Neural progenitor cell (in vitro differentiated cells): ENCODE measurements at regions not wholly inside any gene's neighbourhood (a gene's known extent, or its start where the extent isn't known, plus 50 kb on each side); places are given as distances from the start of the nearest gene placed in this dataset.

Experiments used
- DNase-seq: peaks from one replicate; pipeline ENCODE4 v3.0.0-alpha.2; 2016; ENCODE audit warnings: low spot score
- H2AFZ ChIP-seq: fragments of 200-600 bp; sonication (generic); replicated peaks from 2 replicates; pipeline ENCODE4 v1.6.1; 2016; ENCODE audit warnings: antibody characterized with exemption
- H3F3A ChIP-seq: fragments of 200-600 bp; sonication (generic); 2 replicates; pipeline ENCODE4 v1.6.1; 2016; ENCODE audit warnings: antibody characterized with exemption, low read depth
- H3K27ac ChIP-seq: fragments of 200-600 bp; sonication (generic); 2 replicates; pipeline ENCODE4 v1.5.1; 2016; ENCODE audit warnings: mild to moderate bottlenecking
- H3K27me3 ChIP-seq: fragments of 200-600 bp; sonication (generic); 2 replicates; pipeline ENCODE4 v1.6.1; 2016; ENCODE audit warnings: mild to moderate bottlenecking, moderate library complexity
- H3K36me3 ChIP-seq: fragments of 200-600 bp; sonication (generic); 2 replicates; pipeline ENCODE4 v1.5.1; 2016
- H3K4me1 ChIP-seq: fragments of 200-600 bp; sonication (generic); 2 replicates; pipeline ENCODE4 v1.6.1; 2016; ENCODE audit warnings: mixed run types
- H3K4me2 ChIP-seq: fragments of 200-600 bp; sonication (generic); 2 replicates; pipeline ENCODE4 v1.6.1; 2016
- H3K4me3 ChIP-seq: fragments of 200-600 bp; sonication (generic); 2 replicates; pipeline ENCODE4 v1.5.1; 2016
- H3K79me2 ChIP-seq: fragments of 200-600 bp; sonication (generic); 2 replicates; pipeline ENCODE4 v1.6.1; 2016; ENCODE audit warnings: low read depth
- H3K9ac ChIP-seq: fragments of 200-600 bp; sonication (generic); 2 replicates; pipeline ENCODE4 v1.6.1; 2016
- H3K9me3 ChIP-seq: fragments of 200-600 bp; sonication (generic); 2 replicates; pipeline ENCODE4 v1.5.1; 2016; ENCODE audit warnings: low read depth
- H4K20me1 ChIP-seq: fragments of 200-600 bp; sonication (generic); 2 replicates; pipeline ENCODE4 v1.6.1; 2016; ENCODE audit warnings: low read depth
- H3K27ac Mint-ChIP-seq: 3 replicates; pipeline ENCODE4 v1.8.0; 2021; ENCODE audit warnings: mixed read lengths
- H3K27me3 Mint-ChIP-seq: 2 replicates; pipeline ENCODE4 v1.8.0; 2022; ENCODE audit warnings: low read depth, mild to moderate bottlenecking, inconsistent platforms, moderate library complexity, mixed read lengths; ENCODE audit not compliant: insufficient read depth
- H3K36me3 Mint-ChIP-seq: 3 replicates; pipeline ENCODE4 v1.8.0; 2021; ENCODE audit warnings: mixed read lengths
- H3K4me1 Mint-ChIP-seq: 3 replicates; pipeline ENCODE4 v1.8.0; 2021; ENCODE audit warnings: mixed read lengths
- H3K4me3 Mint-ChIP-seq: 3 replicates; pipeline ENCODE4 v1.8.0; 2021; ENCODE audit warnings: mild to moderate bottlenecking, moderate library complexity, mixed read lengths
- H3K9me3 Mint-ChIP-seq: 3 replicates; pipeline ENCODE4 v1.8.0; 2020; ENCODE audit warnings: mixed read lengths
- EZH2 ChIP-seq: fragments of 200-600 bp; sonication (generic); IDR thresholded peaks from 2 replicates; pipeline ENCODE4 v1.6.1; 2017; ENCODE audit warnings: antibody characterized with exemption, mild to moderate bottlenecking, moderate library complexity
- EZH2phosphoT487 ChIP-seq: fragments of 200-600 bp; sonication (generic); IDR thresholded peaks from 2 replicates; pipeline ENCODE4 v1.6.1; 2017; ENCODE audit warnings: antibody characterized with exemption
- TF ChIP-seq, protein P1 (sequence below): fragments of 200-600 bp; sonication (generic); IDR thresholded peaks from 2 replicates; pipeline ENCODE4 v1.5.1; 2017; ENCODE audit warnings: antibody characterized with exemption, mild to moderate bottlenecking

DNA sequence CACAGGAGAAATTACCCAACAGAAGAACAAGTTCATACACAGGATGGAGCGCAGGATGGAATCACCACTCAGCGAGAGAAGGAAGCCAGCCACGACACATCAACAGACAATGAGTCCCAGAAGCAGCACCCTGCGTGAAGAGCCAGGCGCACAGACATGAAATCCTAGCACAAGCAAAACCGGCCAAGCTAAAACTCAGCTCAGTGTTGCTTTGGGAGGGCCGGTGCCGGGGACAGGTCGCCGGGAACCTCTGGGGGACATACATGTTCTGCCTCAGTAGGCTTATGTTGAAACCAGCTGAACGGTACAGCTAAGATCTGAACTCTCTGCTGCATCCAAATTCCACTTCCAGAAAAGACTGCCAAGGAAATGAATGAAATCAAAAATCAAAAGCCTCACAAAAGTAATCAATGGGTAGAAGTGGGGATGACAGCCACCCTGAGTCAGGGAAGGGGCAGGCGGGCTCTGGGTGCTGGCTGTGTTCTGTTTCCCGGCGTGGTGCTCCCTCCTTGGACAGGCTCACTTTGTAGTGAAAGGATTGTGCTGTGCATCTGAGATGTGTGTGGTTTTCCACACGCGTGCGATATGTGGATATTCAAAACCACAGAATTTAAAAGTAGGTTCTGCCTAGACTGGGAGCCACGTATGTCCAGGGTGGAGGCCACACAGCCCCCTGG lies 114.7 kb downstream of the PDGFA start:
- no peak overlapping the region for H3K27ac ChIP-seq
- H3K4me3 Mint-ChIP-seq: no peak overlapping the region
- TF ChIP-seq, protein P1, sequence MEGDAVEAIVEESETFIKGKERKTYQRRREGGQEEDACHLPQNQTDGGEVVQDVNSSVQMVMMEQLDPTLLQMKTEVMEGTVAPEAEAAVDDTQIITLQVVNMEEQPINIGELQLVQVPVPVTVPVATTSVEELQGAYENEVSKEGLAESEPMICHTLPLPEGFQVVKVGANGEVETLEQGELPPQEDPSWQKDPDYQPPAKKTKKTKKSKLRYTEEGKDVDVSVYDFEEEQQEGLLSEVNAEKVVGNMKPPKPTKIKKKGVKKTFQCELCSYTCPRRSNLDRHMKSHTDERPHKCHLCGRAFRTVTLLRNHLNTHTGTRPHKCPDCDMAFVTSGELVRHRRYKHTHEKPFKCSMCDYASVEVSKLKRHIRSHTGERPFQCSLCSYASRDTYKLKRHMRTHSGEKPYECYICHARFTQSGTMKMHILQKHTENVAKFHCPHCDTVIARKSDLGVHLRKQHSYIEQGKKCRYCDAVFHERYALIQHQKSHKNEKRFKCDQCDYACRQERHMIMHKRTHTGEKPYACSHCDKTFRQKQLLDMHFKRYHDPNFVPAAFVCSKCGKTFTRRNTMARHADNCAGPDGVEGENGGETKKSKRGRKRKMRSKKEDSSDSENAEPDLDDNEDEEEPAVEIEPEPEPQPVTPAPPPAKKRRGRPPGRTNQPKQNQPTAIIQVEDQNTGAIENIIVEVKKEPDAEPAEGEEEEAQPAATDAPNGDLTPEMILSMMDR: no peak
- no peak for TF ChIP-seq EZH2phosphoT487
- no peak for TF ChIP-seq EZH2
- no peak overlapping the region for H3K27ac Mint-ChIP-seq
- no peaks in the 10 kb centered on the region for H3K36me3 ChIP-seq
- DNase-seq: no peak
- no peak overlapping the region for H3K4me3 ChIP-seq
- H3K4me2 ChIP-seq: no peak overlapping the region
- no peaks in the 10 kb centered on the region for H3K36me3 Mint-ChIP-seq
- H3K9me3 ChIP-seq: no peaks in the 10 kb centered on the region
- no peaks in the 10 kb centered on the region for H3K27me3 ChIP-seq
- H4K20me1 ChIP-seq: no peaks in the 10 kb centered on the region
- H3K27me3 Mint-ChIP-seq: peaks cover 16% of the 10 kb centered on the region
- no peak overlapping the region for H2AFZ ChIP-seq
- peaks cover 19% of the 10 kb centered on the region for H3K4me1 Mint-ChIP-seq
- H3K4me1 ChIP-seq: peaks cover 24% of the 10 kb centered on the region
- peaks cover 9% of the 10 kb centered on the region for H3K9me3 Mint-ChIP-seq
- no peaks in the 10 kb centered on the region for H3F3A ChIP-seq
- H3K9ac ChIP-seq: no peak overlapping the region
- no peaks in the 10 kb centered on the region for H3K79me2 ChIP-seq

DNA sequence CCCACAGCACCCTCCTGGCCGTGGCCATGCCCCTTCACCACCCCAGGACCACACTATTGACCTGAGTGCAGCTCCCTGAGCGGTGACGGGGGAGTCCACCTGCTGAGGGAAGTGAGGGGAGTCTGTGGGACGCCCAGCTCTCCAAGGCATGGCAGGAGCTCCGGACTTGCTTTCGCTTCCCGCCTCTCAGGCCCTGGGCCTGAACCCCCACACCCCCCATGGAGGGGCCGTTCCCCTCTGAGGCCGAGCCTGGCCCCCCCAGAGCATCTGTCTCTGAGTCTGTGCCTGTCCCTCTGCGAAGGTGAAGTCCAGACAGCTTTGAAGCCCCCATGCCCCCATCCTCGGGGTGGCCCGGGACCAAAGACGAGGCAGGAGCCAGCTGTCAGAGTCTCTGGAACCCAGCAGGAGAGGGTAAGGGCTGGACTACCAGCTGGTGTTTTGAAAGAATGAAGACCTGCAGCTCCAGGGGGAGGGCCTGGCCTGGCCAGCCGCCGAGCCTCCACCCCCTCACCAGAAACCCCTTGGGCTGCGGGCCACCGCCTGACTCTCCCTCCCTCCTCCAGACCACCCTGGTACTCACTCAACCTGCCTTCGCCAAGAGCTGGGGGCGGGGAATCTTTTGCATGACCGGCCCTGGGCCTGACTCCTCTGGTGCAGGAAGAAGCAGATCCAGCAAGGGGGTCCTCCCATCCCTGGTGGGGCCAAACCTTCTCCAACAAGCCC lies 114.0 kb downstream of the PDGFA start:
- no peak overlapping the region for H3K27ac ChIP-seq
- no peak overlapping the region for H3K4me3 Mint-ChIP-seq
- no peak overlapping the region for H3K9ac ChIP-seq
- H3K27ac Mint-ChIP-seq: peak overlapping the region; percentile 32
- no peaks in the 10 kb centered on the region for H3K9me3 ChIP-seq
- no peaks in the 10 kb centered on the region for H3F3A ChIP-seq
- H3K27me3 Mint-ChIP-seq: peaks cover 13% of the 10 kb centered on the region
- peak overlapping the region; percentile 58 for H3K4me2 ChIP-seq
- no peak overlapping the region for H2AFZ ChIP-seq
- peaks cover 19% of the 10 kb centered on the region for H3K4me1 Mint-ChIP-seq
- no peak overlapping the region for H3K4me3 ChIP-seq
- H3K27me3 ChIP-seq: no peaks in the 10 kb centered on the region
- DNase-seq: peak; percentile 75
- no peaks in the 10 kb centered on the region for H3K79me2 ChIP-seq
- H3K4me1 ChIP-seq: peaks cover 24% of the 10 kb centered on the region
- no peaks in the 10 kb centered on the region for H4K20me1 ChIP-seq
- no peaks in the 10 kb centered on the region for H3K36me3 Mint-ChIP-seq
- H3K9me3 Mint-ChIP-seq: peaks cover 3% of the 10 kb centered on the region
- H3K36me3 ChIP-seq: no peaks in the 10 kb centered on the region
- TF ChIP-seq, protein P1: no peak
- TF ChIP-seq EZH2phosphoT487: no peak
- no peak for TF ChIP-seq EZH2

DNA sequence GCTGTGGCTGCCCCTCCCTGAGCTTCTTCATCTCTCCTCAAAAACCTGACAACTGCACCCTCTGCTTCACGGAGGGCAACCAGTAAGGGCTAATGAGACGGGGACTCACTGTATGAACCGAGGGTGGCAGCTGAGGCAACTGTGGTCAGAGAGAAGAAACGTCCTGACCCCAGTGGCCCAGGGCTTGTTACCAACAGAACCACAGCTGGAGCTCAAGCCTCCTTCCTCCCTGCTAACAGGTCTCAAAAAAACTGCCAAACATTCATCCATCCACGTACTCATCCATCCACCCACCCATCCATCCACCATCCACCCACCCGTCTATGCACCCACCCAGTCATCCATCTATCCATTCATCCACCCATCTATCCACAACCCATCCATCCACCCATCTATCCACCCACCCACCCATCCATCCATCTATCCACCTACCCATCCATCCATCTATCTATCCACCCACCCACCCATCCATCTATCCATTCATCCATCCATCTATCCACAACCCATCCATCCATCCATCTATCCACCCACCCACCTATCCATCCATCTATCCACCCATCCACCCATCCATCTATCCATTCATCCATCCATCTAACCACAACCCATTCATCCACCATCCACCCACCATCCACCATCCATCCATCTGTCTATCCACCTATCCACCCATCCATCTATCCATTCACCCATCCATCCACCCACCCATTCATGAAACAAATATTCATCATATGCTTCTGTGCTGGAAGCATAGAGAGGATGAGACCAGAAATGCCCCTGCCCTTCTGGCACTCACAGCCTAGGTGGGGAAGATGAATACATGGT lies 111.7 kb downstream of the PDGFA start:
- no peak overlapping the region for H3K27ac ChIP-seq
- no peaks in the 10 kb centered on the region for H3K36me3 ChIP-seq
- no peak overlapping the region for H3K4me2 ChIP-seq
- no peaks in the 10 kb centered on the region for H3K27me3 ChIP-seq
- Mint-ChIP-seq H3K4me1 (peaks cover 19% of the 10 kb centered on the region), H3K27me3 (peaks cover 15% of the 10 kb centered on the region), H3K9me3 (peaks cover 3% of the 10 kb centered on the region), H3K27ac (no peak overlapping the region), H3K36me3 (no peaks in the 10 kb centered on the region), H3K4me3 (no peak overlapping the region)
- no peak overlapping the region for H2AFZ ChIP-seq
- no peak overlapping the region for H3K9ac ChIP-seq
- no peaks in the 10 kb centered on the region for H3K9me3 ChIP-seq
- H3F3A ChIP-seq: no peaks in the 10 kb centered on the region
- H3K4me1 ChIP-seq: peaks cover 24% of the 10 kb centered on the region
- no peaks in the 10 kb centered on the region for H4K20me1 ChIP-seq
- no peak overlapping the region for H3K4me3 ChIP-seq
- H3K79me2 ChIP-seq: no peaks in the 10 kb centered on the region
- DNase-seq: no peak
- TF ChIP-seq, protein P1: no peak
- no peak for TF ChIP-seq EZH2phosphoT487
- TF ChIP-seq EZH2: no peak
